Prostate gland (tissue), 2 donors: ENCODE measurements at regions not wholly inside any gene's neighbourhood (a gene's known extent, or its start where the extent isn't known, plus 50 kb on each side); places are given as distances from the start of the nearest gene placed in this dataset.
"Not testable (repeated sequence)": the region's sequence is repeated elsewhere in the genome, so short reads cannot be mapped to it uniquely, and the experiment has no call there.

Experiments used
- CTCF ChIP-seq, 4 experiments: fragments of 200-600 bp in 2 of 4; fragments of 450-650 bp in 2 of 4; sonication (generic) in 2 of 4; IDR thresholded peaks; 1 replicate in 3 of 4; 2 replicates in 1 of 4; pipeline ENCODE4 v1.5.1; 2016 to 2019; ENCODE audit warnings: antibody characterized with exemption in 4 of 4, mild to moderate bottlenecking in 2 of 4, moderate library complexity in 2 of 4
- POLR2A ChIP-seq: fragments of 450-650 bp; IDR thresholded peaks from one replicate; pipeline ENCODE4 v1.6.1; 2016; ENCODE audit warnings: antibody characterized with exemption, mild to moderate bottlenecking
- POLR2AphosphoS5 ChIP-seq: sonication (generic); formaldehyde crosslinking; IDR thresholded peaks from one replicate; pipeline ENCODE4 v1.6.1; 2017; ENCODE audit warnings: antibody characterized with exemption

- TF ChIP-seq CTCF (IDR thresholded peaks at IDR 0.05); POLR2A; POLR2AphosphoS5: not testable (repeated sequence)
Measured at GRCh38 chr1:83309035-83309434, 689.9 kb downstream of the TTLL7 start.
